ENCODE measurements at regions not wholly inside any gene's neighbourhood (a gene's known extent, or its start where the extent isn't known, plus 50 kb on each side); places are given as distances from the start of the nearest gene placed in this dataset.

- TF ChIP-seq CTCF (IDR thresholded peaks at IDR 0.05) (no peak), POLR2A (IDR thresholded peaks at IDR 0.05) (no peak)
Observed at GRCh38 chr3:182036382-182036781, 324.7 kb downstream of the SOX2 start.

Measured in testis (tissue), 2 donors.